Transverse colon (tissue), 4 donors: ENCODE measurements at regions not wholly inside any gene's neighbourhood (a gene's known extent, or its start where the extent isn't known, plus 50 kb on each side); places are given as distances from the start of the nearest gene placed in this dataset.

Experiments
- DNase-seq: peaks from one replicate; pipeline ENCODE4 v3.0.0-alpha.2; 2019
- H3K27ac ChIP-seq, 4 donors: fragments of 200-600 bp; sonication (generic); 2 replicates each; pipeline ENCODE4 v1.5.1; 2016 to 2018; ENCODE audit warnings: inconsistent platforms in 4 of 4
- H3K27me3 ChIP-seq: fragments of 200-600 bp; sonication (generic); 2 replicates; pipeline ENCODE4 v1.5.1; 2017; ENCODE audit warnings: inconsistent platforms
- H3K36me3 ChIP-seq, 4 donors: fragments of 200-600 bp; sonication (generic); 2 replicates each; pipeline ENCODE4 v1.5.1; 2017 to 2019; ENCODE audit warnings: inconsistent platforms in 4 of 4
- H3K4me1 ChIP-seq, 4 donors: fragments of 200-600 bp; sonication (generic); 2 replicates each; pipeline ENCODE4 v1.5.1; 2017 to 2020; ENCODE audit warnings: inconsistent platforms in 4 of 4
- H3K4me3 ChIP-seq, 4 donors: fragments of 200-600 bp; sonication (generic); 1 replicate in 1 of 4; 2 replicates in 3 of 4; pipeline versions ENCODE4 v1.5.1 to v1.6.1; 2017 to 2019; ENCODE audit warnings: inconsistent platforms in 4 of 4
- H3K9me3 ChIP-seq, 2 donors: fragments of 200-600 bp; sonication (generic); 2 replicates each; pipeline ENCODE4 v1.5.1; 2017 to 2019; ENCODE audit warnings: inconsistent platforms in 2 of 2
- EP300 ChIP-seq: sonication (generic); formaldehyde crosslinking; IDR thresholded peaks from one replicate; pipeline ENCODE4 v1.6.1; 2017; ENCODE audit warnings: antibody characterized with exemption, low read depth
- POLR2A ChIP-seq: fragments of 450-650 bp; IDR thresholded peaks from one replicate; pipeline ENCODE4 v1.6.1; 2016; ENCODE audit warnings: antibody characterized with exemption, mild to moderate bottlenecking, moderate library complexity
- POLR2AphosphoS5 ChIP-seq, 3 donors: sonication (generic); formaldehyde crosslinking; IDR thresholded peaks; one replicate each; pipeline ENCODE4 v1.6.1; 2016; ENCODE audit warnings: antibody characterized with exemption in 3 of 3
- WGBS, 2 donors: methylation state at CpG; one replicate each; pipeline ENCODE4 v1.1.5; 2018; ENCODE audit warnings: low coverage in 1 of 2; 5-methylcytosine and 5-hydroxymethylcytosine counted together
- in situ Hi-C, 4 donors: fragments of 200-750 bp; cut with MboI; loops; one replicate each; pipeline versions ENCODE4 v1.15.0 to v1.15.1; 2017; ENCODE audit warnings: low sequenced_read_pairs in 3 of 4, low pct_ligation_motif_present in 1 of 4, low pct_unique_long_range_greater_than_20kb in 1 of 4
- intact Hi-C: fragments of 100-400 bp; cut with DNase I; formaldehyde crosslinking; loops from one replicate; pipeline ENCODE4 v1.15.1; 2023; ENCODE audit warnings: low total_unique reads
- TF ChIP-seq, protein P1 (sequence below), 5 experiments: fragments of 200-600 bp in 3 of 5; fragments of 450-650 bp in 2 of 5; sonication (generic) in 3 of 5; IDR thresholded peaks; 1 replicate in 2 of 5; 2 replicates in 3 of 5; pipeline ENCODE4 v1.5.1; 2016 to 2017; ENCODE audit warnings: antibody characterized with exemption in 5 of 5, inconsistent platforms in 3 of 5, mild to moderate bottlenecking in 2 of 5, moderate library complexity in 1 of 5

DNA sequence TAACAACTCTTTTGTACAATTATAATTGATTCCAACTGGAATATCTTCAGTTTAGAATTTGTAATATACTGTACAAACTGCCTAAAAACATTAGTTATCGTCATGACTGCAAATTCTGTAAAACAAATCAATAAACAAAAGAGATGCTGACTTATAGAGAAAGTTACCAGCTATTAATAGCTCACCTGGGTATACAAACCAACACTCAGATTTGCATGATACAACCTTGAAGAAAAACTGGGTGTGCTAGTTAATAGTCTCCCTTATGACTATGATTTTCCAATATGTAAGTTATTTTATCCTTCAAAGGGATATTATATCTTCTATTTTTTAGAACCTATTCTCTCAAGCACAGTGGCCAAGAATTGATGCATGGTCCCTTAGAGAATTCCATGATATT, 698.5 kb downstream of the FRK start:
- no peak for TF ChIP-seq POLR2A
- no peak for TF ChIP-seq EP300
- TF ChIP-seq, protein P1, sequence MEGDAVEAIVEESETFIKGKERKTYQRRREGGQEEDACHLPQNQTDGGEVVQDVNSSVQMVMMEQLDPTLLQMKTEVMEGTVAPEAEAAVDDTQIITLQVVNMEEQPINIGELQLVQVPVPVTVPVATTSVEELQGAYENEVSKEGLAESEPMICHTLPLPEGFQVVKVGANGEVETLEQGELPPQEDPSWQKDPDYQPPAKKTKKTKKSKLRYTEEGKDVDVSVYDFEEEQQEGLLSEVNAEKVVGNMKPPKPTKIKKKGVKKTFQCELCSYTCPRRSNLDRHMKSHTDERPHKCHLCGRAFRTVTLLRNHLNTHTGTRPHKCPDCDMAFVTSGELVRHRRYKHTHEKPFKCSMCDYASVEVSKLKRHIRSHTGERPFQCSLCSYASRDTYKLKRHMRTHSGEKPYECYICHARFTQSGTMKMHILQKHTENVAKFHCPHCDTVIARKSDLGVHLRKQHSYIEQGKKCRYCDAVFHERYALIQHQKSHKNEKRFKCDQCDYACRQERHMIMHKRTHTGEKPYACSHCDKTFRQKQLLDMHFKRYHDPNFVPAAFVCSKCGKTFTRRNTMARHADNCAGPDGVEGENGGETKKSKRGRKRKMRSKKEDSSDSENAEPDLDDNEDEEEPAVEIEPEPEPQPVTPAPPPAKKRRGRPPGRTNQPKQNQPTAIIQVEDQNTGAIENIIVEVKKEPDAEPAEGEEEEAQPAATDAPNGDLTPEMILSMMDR (IDR thresholded peaks at IDR 0.05), result no peak
- TF ChIP-seq POLR2AphosphoS5 (IDR thresholded peaks at IDR 0.05), result no peak
- Histone ChIP-seq H3K4me1 (no peaks in the 10 kb centered on the region), H3K27ac (no peak overlapping the region), H3K9me3 (no peaks in the 10 kb centered on the region), H3K36me3 (no peaks in the 10 kb centered on the region), H3K27me3 (no peaks in the 10 kb centered on the region), H3K4me3 (no peak overlapping the region)
- no peak for DNase-seq
- in situ Hi-C loops (no loop called here), intact Hi-C loops (no loop called here)
- 77 to 82% methylated on average over 1 of the region's 1 CpG for WGBS, 2 donors

DNA sequence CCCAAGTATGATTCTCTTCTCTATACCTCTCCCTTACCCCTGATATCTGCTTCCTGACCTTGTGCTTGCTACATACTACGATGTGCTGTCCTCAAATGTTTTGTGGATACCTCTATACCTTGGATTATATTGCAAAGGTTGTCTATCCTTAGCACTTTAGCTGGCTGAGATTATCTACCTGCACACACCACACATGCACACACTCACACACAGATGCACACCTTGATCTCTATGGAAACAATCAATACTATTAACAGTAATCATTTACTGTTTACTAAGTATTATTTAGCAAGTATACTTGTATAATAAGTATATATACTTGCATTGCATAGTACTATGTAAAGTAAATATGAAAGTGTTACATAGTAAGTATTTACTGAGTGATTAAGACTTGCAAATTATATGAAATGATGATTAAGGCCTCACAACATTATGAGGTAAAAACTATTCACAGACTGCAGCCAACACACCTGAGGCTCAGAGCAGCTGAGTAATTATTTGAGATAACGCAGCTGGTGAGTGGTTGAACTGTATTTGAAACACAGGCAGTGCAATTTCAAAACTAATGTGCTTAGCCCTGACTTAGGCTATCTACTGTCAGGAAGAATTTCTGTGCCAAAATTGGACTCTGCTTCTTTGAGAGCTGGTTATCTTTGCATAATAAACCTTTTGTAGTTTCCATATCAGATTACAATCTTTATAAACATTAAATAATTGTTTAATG, 699.9 kb downstream of the FRK start:
- Histone ChIP-seq H3K4me3 (no peak overlapping the region), H3K4me1 (no peaks in the 10 kb centered on the region), H3K9me3 (no peaks in the 10 kb centered on the region), H3K27me3 (no peaks in the 10 kb centered on the region), H3K36me3 (no peaks in the 10 kb centered on the region), H3K27ac (no peak overlapping the region)
- intact Hi-C loops (no loop called here), in situ Hi-C loops (no loop called here)
- no peak for DNase-seq
- TF ChIP-seq POLR2A, result no peak
- TF ChIP-seq POLR2AphosphoS5 (IDR thresholded peaks at IDR 0.05), result no peak
- no peak for TF ChIP-seq EP300
- TF ChIP-seq, protein P1 (IDR thresholded peaks at IDR 0.05), result no peak
- 65 to 71% methylated on average over 2 of the region's 2 CpGs for WGBS, 2 donors

DNA sequence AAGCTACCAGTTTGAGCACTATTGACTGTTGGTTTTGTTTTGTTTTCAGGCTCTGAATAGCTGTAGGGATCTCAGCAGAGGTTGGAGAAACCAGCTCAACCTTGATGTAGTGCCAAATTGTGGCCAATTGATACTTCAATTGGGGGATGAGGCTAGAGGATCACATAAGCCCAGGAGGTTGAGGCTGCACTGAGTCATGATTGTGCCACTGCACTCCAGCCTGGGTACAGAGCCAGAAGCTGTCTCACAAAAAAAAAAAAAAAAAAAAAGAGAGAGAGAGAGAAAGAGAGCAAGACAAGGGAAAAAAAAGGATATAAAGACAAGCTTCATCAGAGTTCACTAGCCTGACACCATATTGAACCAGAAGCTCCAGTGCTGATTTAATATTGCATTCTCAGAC, 702.1 kb downstream of the FRK start:
- TF ChIP-seq, protein P1 (IDR thresholded peaks at IDR 0.05), result no peak
- TF ChIP-seq POLR2AphosphoS5 (IDR thresholded peaks at IDR 0.05) (no peak), EP300 (no peak), POLR2A (no peak)
- intact Hi-C loops, result no loop called here

DNA sequence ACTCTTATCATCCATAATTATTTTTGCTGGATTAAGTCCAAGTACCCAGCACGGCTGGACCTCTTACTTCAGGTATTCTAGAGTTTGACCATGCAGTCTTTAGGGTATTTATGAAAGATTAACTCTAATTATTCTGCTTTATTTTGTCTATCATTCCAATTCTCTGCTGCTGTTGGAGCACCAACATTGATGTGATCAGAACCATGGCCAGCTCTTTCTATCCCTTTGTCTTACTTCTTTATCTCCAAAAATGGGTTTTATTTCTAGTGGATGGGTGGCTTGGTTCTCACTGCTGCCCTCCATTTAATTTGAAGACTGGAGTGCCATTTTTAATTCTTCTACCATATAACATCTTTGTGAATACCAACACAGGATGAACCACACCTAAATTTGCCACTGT, 704.3 kb downstream of the FRK start:
- Histone ChIP-seq H3K27ac (no peak overlapping the region), H3K4me3 (no peak overlapping the region), H3K9me3 (no peaks in the 10 kb centered on the region), H3K4me1 (no peaks in the 10 kb centered on the region), H3K27me3 (no peaks in the 10 kb centered on the region), H3K36me3 (no peaks in the 10 kb centered on the region)
- TF ChIP-seq EP300 (no peak), POLR2A (no peak), POLR2AphosphoS5 (IDR thresholded peaks at IDR 0.05) (no peak)
- TF ChIP-seq, protein P1 (IDR thresholded peaks at IDR 0.05), result no peak
- no peak for DNase-seq
- WGBS, 2 donors, result 48 to 69% methylated on average over 1 of the region's 1 CpG
- in situ Hi-C loops, result no loop called here
- intact Hi-C loops, result no loop called here

More for the DNA sequence above, 702.1 kb downstream of the FRK start:
- in situ Hi-C loops, result no loop called here
- Histone ChIP-seq H3K36me3 (no peaks in the 10 kb centered on the region), H3K27me3 (no peaks in the 10 kb centered on the region), H3K27ac (no peak overlapping the region), H3K9me3 (no peaks in the 10 kb centered on the region), H3K4me3 (no peak overlapping the region), H3K4me1 (no peaks in the 10 kb centered on the region)
- no peak for DNase-seq
